ENCODE measurements at regions not wholly inside any gene's neighbourhood (a gene's known extent, or its start where the extent isn't known, plus 50 kb on each side); places are given as distances from the start of the nearest gene placed in this dataset.
A peak's percentile ranks its signal among the peaks of the same experiment; 100 is the strongest.

DNA sequence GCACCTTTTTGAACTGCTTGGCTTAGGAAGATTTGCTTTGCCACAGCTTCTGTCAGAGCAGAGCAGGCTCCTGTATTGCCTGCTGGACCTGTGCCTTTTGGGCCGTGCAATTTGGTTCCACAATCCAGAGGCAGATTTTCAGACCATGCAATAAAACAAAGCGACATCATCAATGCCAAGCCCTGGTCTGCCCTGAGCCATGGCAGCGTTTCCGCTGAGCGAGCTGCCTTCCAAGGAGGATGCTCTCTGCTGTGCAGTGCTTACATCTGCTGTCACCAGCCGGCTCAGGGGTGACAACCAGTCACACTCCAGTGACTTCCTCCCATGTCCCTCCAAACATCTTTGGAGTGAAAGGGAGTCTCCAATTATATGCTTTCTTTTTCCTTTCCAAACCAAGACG, 282.2 kb downstream of the CDH26 start:
- DNase-seq (ENCODE audit: low read depth, low spot score): no peak

DNA sequence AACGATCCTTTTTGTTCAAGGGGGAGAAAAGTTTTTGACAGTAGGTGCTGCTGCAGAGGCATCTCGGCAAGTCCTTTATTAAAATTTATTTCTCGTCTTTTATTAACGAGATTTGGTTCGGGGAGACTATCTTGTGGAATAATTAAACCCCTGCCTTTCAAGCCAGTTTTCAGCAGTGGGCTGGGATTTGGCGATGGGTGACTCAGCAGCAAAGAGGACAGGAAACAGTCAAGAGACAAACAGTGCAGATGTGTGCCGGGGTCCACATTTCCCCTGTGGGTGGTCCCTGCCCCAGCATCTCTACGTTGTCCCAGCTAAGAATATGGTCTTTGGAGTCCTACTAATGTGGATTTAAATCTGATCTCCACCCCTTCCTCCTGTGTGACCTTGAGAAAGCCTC, 282.8 kb downstream of the CDH26 start:
- DNase-seq (ENCODE audit: low read depth, low spot score): no peak

DNA sequence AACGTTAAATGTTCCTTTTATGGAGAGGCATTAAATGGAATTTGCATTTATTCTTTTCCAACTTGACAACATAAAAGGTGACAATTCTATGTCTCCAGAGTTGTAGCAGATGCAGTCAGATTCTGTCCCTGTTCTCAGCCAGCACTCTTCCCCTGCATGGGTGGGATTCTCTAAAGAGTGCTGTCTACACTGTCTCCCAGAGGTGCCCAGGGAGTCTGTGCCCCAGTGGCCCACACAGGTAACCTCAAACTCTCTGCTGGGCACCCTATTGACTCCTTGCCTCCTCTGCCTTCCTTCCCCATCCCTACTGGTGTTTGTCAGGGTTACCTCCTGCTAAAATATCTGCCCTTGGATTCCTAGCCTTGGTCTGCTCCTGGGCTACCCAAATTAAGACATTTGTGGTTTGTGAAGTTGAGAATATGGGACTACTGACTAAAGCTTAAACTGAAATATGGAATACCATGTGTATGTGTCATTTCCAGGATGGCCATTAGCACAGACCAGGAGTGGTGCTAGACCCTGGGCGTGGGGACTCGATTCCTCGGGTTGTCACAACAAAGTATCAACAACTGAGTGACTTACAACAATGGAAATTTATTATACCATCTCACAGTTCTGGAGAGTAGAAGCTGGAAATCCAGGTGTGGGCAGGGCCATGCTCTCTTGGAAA, 284.7 kb downstream of the CDH26 start:
- no peak for DNase-seq (ENCODE audit: low read depth, low spot score)

DNA sequence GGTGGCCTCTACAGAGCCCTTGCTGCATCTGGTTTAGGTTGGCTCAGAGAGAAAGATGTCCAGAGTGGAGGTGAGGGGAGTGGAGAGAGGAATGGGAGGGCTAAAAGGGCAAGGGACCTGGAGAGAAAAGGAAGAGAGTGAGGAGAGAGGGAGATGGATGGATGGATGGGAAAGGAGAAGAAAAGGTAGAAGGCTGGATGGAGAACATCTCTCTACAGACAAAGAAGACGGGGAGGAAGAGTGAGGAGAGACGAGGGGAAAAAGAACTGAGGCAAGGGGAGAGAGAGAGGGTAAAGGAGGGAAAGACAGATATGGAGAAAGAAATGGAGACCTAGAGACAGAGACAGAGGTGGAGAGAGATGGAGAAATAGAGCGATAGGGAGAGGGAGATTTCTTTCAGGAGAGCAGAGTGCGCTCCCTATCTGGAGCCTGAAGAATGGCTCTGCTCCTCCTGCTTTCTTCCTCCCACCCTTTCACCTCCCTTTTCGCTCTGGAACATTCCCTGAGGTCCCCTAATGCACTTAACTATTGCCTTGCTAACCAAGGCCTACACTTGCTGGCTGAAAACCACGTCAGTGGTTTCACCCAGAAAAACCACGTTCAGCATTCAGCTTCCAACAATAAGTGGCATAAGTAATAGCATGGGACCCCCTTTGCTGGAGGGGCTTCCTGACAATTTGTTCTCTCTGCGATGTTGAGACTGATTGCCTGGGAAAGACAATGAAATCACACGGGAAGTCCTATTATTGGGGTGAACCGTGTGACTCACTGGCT, 286.3 kb downstream of the CDH26 start:
- no peak for DNase-seq (ENCODE audit: low read depth, low spot score)

DNA sequence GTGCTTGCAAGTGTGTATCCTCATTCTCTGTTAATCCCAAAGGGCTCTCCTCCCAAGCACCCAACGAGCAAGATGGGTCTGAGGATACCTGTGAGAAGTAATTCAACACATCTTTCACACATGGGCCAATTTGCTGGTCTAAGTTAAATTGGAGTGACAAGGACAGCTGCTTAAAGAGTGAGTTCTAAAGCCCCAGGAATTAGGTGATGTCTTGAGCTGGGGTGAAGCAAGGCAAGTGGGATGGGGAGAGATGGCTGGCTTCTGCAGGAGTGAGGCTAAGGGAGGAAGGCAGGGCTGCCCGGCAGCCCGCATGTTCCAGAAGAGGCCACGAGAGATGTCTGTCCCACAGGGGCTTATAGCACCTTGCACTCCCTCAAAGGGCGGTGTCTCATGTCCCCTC, 288.5 kb downstream of the CDH26 start:
- DNase-seq (ENCODE audit: low read depth, low spot score): no peak

DNA sequence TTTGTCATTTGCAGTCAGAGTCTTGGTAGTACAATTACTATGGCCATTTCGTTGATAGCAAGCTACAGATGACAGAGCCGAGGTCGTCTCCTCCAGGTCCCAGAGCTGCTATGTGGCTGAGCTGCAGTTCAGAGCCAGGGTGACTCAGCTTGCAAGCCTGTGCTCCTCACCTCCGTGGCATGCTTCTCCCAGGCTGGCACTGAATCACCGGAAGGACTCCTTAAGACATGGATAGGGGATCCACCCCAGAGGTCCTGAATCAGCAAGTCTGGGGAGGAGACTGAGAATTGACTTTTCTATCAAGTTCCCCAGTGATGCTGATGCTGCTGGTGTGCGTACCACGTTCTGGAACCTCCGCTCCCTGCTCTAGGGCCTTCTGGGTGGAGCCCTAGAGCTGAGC, 291.2 kb downstream of the CDH26 start:
- peak; percentile 18 for DNase-seq (ENCODE audit: low read depth, low spot score)

DNA sequence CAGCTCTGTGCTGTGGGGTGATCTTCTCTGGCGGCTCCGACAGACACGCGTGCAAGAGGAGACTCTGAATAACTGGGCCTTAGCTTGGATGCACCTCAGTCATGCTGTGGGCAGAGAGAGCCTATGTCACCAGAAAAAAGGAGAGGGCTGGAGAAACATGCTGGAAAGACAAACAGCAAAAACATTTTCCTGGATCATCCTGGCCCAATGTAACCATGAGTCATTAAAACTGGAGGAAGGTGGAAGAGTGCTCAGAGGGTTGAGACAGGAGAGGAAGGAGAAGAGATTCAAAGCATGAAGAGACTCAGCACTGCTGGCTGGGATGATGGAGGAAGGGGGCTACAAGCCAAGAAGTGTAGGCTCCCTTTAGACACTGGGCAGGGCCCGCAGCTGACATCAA, 292.0 kb downstream of the CDH26 start:
- no peak for DNase-seq (ENCODE audit: low read depth, low spot score)

DNA sequence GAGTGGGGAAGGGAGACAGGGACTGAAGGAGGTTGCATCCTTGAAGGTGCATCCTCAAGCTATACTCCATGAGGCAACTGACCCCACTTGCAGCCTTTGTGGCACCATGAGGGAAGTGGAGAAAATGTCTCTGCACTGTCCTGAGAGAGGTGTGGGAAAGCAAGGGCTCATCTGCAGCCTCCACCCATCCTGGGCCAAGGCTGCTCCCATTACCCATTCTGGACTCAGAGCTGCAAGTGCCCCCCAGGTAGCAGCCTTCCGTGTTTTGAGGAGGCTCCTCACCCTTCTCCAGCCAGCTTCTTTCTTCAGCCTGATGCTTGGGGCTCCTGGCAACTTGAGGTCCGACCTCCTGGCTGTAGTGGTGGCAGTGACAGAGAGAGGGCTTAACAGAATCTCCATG, 294.6 kb downstream of the CDH26 start:
- DNase-seq (ENCODE audit: low read depth, low spot score): no peak

DNA sequence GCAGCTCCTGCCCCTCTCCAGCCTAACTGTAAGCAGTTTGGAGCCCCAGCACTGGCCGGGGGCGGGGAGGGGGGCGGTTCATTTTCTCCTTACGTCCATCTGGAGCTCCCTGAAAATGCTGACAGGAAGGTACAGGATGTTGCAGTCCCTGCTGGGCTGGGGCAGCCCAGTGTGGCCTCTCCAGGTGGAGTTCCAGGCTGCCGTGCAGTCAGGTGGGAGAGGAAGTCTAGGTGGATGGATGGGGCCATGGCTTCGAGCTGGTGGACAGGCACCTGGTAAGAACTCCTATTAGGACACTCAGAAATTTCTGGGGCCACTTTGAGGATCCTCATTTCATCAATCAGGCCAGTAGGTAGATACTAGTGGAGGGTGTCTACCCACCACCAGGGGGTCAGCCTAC, 295.2 kb downstream of the CDH26 start:
- DNase-seq (ENCODE audit: low read depth, low spot score): no peak

DNA sequence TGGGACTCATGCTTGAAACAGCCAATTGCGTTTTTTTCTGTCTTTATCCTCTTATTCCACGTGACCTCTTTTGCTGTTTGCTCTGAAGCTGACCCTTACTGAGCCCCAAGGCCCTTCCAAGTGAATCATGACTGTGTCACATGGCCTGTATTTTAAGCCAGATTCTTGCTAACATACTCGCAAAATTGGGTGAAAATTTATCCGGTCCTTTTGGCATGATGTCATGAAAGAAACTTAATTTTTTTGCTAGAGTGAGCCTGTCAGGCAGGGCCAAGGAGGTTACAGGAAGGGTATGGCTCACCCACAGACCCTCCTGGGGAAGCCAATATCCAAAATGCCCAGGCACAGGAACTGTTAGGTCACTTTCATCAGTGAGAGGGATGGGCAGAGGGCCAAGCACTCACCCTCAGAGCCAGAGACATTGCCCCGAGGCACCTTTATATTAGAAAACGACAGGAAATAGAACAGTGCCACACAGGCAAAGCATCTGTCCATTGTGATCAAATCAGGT, 296.7 kb downstream of the CDH26 start:
- DNase-seq (ENCODE audit: low read depth, low spot score): no peak

DNA sequence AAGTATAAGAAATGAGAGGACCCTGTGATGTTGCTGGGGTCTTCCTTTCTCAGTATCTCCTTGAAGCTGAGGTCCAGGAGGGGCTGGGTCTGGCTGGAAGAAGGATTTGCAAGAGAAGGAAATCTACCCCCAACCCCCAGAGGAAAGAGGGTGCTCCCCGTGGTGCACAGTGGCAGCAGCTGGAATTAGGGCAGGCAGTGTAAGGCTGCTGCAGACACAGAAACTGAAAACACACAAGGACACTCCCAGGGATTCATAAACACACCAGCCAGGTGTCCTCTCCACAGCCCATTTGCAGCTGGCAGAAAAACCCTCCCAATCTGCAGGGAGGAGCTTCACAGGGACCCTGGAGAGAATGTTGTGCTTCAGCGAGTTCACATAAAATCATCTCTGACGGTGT, 297.2 kb downstream of the CDH26 start:
- DNase-seq (ENCODE audit: low read depth, low spot score): peak; percentile 1

DNA sequence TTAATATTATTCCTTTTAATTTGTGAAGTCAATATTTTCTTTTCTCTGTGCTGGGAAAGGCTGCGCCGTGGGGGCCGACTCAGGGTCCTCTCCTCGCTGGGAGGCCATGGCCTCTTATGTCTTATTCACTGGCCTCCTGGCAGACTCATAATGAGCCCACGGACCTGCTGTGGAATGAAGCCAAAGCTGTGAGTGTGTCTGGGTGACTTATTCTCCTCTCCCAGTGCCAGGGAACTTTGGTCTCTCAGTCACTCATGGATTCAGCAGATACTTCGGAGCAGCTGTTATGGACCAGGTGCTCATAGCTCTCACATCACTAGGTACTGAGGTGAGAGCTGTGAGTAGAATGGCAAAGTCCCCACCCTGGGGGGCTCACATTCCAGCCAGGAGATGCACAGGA, 297.6 kb downstream of the CDH26 start:
- peak; percentile 1 for DNase-seq (ENCODE audit: low read depth, low spot score)

DNA sequence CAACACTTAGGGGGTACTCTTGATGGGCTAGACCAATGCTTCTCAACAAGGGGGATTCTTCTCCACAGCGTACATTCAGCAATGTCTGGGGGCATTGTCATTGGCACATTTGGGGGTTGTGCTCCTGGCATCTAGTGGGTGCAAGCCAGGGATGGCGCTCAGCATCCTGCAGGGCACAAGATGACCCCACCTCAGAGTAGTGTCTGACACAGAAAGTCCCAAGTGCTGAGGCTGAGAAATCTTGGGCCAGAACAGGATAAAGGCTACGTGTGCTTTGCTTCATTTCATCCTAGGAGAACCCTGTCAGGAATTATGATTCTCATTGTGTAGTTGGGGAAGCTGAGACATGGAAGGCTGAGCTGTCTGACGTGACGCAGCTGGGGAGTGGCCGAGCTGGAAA, 298.6 kb downstream of the CDH26 start:
- DNase-seq (ENCODE audit: low read depth, low spot score): no peak

DNA sequence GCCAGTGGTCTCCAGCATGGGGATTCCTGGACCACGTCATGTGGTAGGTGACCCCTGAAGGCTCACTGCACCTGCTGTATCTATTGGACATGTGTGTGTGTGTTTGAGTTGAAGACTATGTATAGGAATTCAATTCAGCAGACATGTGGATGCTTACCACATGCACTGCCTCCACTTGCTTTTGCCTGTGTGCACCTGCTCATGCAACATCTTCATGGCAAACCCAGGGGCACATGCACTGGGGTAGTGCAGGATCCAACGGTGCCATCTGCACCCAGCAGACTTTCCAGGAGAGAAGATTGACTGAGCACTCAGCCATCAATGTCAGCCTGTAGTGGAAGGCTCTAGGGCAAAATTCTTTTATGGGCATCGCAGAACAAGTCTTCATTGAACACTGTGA, 299.4 kb downstream of the CDH26 start:
- DNase-seq (ENCODE audit: low read depth, low spot score): no peak

DNA sequence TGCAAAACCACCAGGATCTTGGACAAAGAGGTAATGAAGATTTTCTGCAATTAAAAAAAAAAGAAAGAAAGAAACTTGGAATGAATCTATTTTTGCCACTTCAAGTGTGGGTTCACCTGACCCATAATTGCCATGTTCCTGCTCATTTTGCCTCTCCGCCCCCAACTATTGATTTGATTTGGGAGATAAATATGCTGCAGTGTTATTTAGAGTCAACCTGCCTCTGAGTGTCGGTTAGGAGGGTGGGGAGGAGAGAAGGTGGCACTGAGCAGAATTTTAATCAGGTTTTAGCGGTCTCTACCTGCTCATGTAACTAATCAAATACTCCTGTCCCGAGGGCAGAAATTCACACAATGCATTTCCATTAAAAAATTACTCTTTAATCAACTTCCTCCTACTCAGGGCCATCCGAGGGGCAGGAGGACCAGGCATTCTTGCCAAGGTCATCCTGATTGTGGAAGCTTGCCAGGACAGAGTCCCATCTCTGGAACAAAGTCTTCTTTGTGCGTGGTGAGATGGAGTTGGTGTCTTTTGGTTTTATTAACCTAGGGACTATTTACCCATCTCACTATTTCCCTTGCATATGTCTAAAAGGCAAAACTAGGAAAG, 300.1 kb downstream of the CDH26 start:
- no peak for DNase-seq (ENCODE audit: low read depth, low spot score)

DNA sequence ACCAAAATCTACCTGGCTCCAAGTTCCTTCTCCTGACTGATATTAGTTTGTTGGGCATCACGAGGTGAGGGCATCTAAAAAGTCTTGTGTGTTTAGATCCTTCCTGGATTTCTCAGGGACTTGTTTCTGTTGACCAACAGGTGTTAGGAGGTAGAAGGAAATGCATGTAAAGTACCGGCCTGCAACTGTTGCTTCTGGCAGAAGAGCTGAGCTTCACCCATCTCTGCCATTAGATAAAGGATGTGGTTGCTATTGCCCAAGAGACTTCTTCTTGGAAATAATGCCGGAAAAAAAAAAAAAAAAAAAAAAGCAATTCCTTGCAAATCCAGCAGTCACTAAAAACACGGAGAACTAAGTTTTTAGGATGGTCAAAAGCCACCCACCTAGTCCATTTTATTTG, 303.1 kb downstream of the CDH26 start:
- no peak for DNase-seq (ENCODE audit: low read depth, low spot score)

DNA sequence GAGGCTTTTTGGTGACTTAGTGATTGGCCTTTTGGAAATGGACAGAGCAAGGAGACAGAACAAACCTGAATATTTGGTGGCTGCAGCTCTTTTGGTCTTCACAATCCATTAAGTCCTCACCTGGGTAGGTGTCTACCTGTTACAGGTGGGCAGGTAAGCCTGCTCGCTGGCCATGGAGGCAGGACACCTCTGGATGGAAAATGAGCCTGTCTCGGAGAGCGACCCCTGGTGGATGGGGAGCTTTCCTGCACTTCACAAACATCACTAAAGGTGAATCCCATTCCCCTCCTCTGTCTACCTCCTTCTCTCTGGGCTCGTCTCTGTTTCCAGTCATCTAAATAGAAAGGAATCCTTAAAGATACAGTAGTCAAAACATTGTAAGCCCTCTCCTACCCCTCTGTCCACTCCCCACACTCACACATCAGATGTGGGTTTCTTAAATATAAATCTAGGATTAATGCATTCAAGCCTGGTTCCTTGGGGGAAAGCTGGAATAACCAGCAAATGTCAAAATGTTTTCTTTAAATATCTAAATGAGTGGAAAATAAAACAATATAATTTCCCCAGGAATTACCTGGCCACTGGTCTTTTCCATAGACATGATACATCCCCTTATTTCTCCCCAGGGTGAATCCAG, 304.9 kb downstream of the CDH26 start:
- no peak for DNase-seq (ENCODE audit: low read depth, low spot score)

DNA sequence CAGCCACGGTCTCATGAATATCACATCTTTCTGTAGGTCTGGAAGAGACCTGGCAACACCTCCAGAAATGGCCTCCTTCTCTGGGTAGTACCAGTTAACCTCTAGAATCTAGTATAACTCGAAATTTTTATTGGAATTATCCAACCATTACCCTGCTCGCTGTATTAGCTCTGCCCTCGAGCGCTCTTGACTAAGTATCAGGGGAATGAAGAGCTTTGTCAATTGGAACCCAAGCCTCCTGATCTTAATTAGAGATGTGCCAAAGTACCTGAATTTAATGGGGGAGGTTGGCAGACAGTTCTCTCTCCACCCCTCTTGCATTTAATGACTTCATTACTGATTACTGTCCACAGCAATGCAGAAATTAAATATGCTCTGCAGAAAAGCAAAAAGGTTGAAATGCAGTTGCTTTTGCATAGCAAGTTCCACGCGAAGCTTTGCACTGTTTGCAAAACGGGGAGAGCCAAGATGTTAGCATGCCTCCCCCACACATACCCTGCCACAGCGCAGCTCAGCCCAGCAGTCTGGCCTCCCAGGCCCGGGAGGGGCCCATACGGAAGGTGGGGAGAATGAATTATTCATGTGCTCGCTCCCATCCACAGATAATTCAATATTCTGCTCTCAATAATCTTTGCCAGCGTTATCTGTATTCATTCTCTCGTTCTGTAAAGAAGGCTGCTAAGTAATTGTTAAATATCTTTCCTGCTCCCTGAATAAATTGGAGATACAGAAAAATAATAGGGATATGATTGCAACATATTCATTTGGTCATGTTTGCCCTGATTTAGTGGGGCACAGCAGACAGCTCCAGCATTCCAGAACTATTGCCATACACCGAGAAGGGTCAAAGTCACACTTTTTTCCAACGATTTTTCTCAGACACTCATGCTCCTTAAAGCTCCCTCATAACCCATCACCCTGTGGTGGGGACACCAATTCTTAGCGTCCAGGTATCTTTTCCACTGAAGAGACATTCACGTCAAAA, 305.8 kb downstream of the CDH26 start:
- no peak for DNase-seq (ENCODE audit: low read depth, low spot score)

DNA sequence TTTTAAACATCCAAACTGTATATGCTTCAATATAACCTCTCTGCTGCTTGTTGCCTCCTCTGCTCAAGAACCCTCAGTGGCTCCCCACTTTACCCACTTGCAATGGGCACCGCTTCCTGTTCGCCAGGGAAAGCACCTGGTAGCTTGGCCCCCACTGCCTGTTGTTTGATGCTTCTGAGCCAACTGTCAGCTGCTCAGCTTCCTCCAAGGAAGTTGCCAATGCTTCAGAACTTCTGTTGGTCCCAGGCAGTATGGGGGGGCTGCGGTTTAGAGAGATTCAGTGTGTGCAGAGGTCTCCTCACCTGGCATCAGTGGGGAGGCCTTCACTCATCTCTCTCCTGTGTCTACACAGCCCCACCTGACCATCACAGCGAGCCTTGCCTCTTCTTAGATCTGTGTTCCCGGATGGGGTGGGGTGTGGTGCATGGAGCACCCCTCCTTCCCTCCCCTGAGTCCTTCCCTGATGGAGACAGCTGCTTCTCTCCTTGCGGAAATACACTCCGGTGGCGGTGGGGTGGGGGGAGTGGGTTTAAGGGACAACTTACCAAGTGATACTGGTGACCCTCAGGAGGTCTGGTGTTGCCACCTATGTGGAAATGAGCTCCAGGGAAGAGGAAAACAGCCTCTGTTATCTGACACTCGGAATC, 308.1 kb downstream of the CDH26 start:
- DNase-seq (ENCODE audit: low read depth, low spot score): no peak

DNA sequence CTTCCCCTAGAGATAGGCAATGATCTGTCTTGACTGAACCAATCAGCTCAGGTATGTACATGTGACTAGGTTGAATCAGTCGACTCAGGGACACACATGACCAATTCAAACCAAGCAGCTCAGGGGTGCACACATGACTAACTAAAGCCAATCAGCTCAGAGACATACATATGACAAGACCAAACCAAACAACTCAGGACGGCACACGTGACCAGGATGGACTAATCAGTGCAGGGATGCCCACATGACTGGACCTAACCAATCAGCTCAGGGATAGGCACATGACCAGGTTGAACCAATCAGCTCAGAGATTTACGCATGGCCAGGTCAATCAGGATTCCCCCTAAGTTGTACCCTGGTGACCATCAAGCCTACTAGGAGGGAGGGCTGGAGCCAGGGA, 310.3 kb downstream of the CDH26 start:
- DNase-seq (ENCODE audit: low read depth, low spot score): no peak
